ELF-1 (cell line): ENCODE measurements at regions not wholly inside any gene's neighbourhood (a gene's known extent, or its start where the extent isn't known, plus 50 kb on each side); places are given as distances from the start of the nearest gene placed in this dataset.

Experiments
- DNase-seq: peaks from one replicate; pipeline ENCODE4 v3.0.0-alpha.2; 2016; ENCODE audit warnings: low read depth, low spot score

GRCh38 chr18:73791081-73791480 lies 356.6 kb downstream of the FBXO15 start:
- no peak for DNase-seq

GRCh38 chr18:73790587-73790986 lies 357.0 kb downstream of the FBXO15 start:
- no peak for DNase-seq

- no peak for DNase-seq
Measured at GRCh38 chr18:73787316-73787715, 360.3 kb downstream of the FBXO15 start.

GRCh38 chr18:73785300-73785699 lies 362.3 kb downstream of the FBXO15 start:
- no peak for DNase-seq

GRCh38 chr18:73784853-73785252 lies 362.8 kb downstream of the FBXO15 start:
- no peak for DNase-seq

GRCh38 chr18:73782405-73782804 lies 365.2 kb downstream of the FBXO15 start:
- DNase-seq, result no peak

GRCh38 chr18:73780218-73780617 lies 367.4 kb downstream of the FBXO15 start:
- DNase-seq, result no peak

GRCh38 chr18:73778032-73778359 lies 369.6 kb downstream of the FBXO15 start:
- DNase-seq, result no peak

GRCh38 chr18:73777356-73778031 lies 370.1 kb downstream of the FBXO15 start:
- DNase-seq, result no peak

- peak; percentile 38 for DNase-seq
Measured at GRCh38 chr18:73774811-73775509, 372.7 kb downstream of the FBXO15 start.

- no peak for DNase-seq
Measured at GRCh38 chr18:73768043-73768442, 379.6 kb downstream of the FBXO15 start.

GRCh38 chr18:73766910-73767515 lies 380.6 kb downstream of the FBXO15 start:
- no peak for DNase-seq

GRCh38 chr18:73758446-73758845 lies 389.2 kb downstream of the FBXO15 start:
- no peak for DNase-seq

GRCh38 chr18:73756256-73757091 lies 391.2 kb downstream of the FBXO15 start:
- DNase-seq, result no peak

GRCh38 chr18:73752965-73753364 lies 394.7 kb downstream of the FBXO15 start:
- no peak for DNase-seq

GRCh38 chr18:73752546-73752945 lies 395.1 kb downstream of the FBXO15 start:
- no peak for DNase-seq

GRCh38 chr18:73750052-73750451 lies 397.6 kb downstream of the FBXO15 start:
- DNase-seq, result no peak

GRCh38 chr18:73749304-73749703 lies 398.3 kb downstream of the FBXO15 start:
- DNase-seq, result no peak

GRCh38 chr18:73748731-73749130 lies 398.9 kb downstream of the FBXO15 start:
- no peak for DNase-seq

GRCh38 chr18:73746101-73746500 lies 401.5 kb downstream of the FBXO15 start:
- no peak for DNase-seq

GRCh38 chr18:73742957-73743356 lies 404.7 kb downstream of the FBXO15 start:
- no peak for DNase-seq

- no peak for DNase-seq
Measured at GRCh38 chr18:73741946-73742345, 405.7 kb downstream of the FBXO15 start.
